ENCODE measurements at regions not wholly inside any gene's neighbourhood (a gene's known extent, or its start where the extent isn't known, plus 50 kb on each side); places are given as distances from the start of the nearest gene placed in this dataset.

DNA sequence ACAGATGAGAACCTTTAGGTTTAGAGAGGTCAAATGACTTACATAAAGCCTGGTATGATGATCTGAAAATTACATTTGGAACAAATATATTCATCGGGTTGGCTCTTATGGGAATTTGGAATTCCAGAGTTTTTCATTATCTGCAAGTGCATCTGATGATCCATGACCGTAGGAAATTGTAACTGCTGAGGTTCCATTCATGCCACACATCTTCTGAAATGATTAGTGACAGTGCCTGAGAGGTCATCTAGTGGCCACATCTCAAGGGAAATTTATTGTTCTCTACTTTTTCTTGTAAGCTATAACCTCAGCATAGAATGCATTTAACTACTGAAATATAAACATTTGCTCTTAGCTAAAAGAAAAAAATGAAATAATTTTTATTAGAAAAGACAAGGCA is 105.8 kb upstream of the NWD2 start:
- Mint-ChIP-seq H3K36me3 (ENCODE audit: low read depth) (no peaks in the 10 kb centered on the region), H3K27me3 (peaks cover 8% of the 10 kb centered on the region), H3K27ac (no peak overlapping the region), H3K4me1 (ENCODE audit: low read depth) (no peaks in the 10 kb centered on the region), H3K4me3 (no peak overlapping the region), H3K9me3 (no peaks in the 10 kb centered on the region)
- no peaks in the 10 kb centered on the region for H3K4me1 ChIP-seq (ENCODE audit: insufficient read depth, low read length)
- ChIA-PET CTCF (no interaction called here), POLR2A (no interaction called here)
- no peak overlapping the region for H3K27ac ChIP-seq (ENCODE audit: low read depth in 1 of 2, low read length in 2 of 2)
- H3K36me3 ChIP-seq (ENCODE audit: insufficient read depth, low read length), result no peaks in the 10 kb centered on the region
- no peaks in the 10 kb centered on the region for H3K9me3 ChIP-seq (ENCODE audit: control insufficient read depth in 1 of 2, insufficient read depth in 1 of 2, low read length in 2 of 2)
- DNase-seq (no peak), ATAC-seq (ENCODE audit: poor library complexity) (no peak)
- H3K27me3 ChIP-seq (ENCODE audit: control insufficient read depth in 1 of 2, insufficient read depth in 2 of 2, low read length in 2 of 2), result no peaks in the 10 kb centered on the region
- intact Hi-C loops (cut with DNase I, micrococcal nuclease), result no loop called here
- no peak overlapping the region for H3K4me3 ChIP-seq (ENCODE audit: low read length)
- TF ChIP-seq, protein P1, sequence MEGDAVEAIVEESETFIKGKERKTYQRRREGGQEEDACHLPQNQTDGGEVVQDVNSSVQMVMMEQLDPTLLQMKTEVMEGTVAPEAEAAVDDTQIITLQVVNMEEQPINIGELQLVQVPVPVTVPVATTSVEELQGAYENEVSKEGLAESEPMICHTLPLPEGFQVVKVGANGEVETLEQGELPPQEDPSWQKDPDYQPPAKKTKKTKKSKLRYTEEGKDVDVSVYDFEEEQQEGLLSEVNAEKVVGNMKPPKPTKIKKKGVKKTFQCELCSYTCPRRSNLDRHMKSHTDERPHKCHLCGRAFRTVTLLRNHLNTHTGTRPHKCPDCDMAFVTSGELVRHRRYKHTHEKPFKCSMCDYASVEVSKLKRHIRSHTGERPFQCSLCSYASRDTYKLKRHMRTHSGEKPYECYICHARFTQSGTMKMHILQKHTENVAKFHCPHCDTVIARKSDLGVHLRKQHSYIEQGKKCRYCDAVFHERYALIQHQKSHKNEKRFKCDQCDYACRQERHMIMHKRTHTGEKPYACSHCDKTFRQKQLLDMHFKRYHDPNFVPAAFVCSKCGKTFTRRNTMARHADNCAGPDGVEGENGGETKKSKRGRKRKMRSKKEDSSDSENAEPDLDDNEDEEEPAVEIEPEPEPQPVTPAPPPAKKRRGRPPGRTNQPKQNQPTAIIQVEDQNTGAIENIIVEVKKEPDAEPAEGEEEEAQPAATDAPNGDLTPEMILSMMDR (IDR thresholded peaks at IDR 0.05), result no peak

DNA sequence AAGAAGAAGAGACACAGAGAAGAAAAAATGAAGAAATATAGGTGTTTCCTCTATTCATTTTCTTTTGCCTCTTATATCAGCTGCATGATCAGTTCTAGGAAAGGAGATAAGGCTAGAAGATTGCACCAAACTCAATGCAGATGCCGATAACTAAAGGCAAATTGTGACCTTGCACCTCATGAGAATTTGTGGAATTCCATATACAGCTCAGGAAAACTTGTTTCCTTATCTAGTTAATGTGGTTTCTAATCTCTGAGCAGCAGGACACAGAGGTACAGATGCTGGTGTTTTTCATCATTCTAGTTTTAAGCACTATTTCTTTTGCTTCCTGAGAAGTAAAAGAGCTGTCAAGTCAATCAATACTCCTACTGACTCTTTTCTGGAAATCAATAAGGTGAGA is 104.6 kb upstream of the NWD2 start:
- no peak overlapping the region for H3K4me3 Mint-ChIP-seq
- TF ChIP-seq, protein P1 (IDR thresholded peaks at IDR 0.05), result no peak
- Histone ChIP-seq H3K4me3 (ENCODE audit: low read length) (no peak overlapping the region), H3K36me3 (ENCODE audit: insufficient read depth, low read length) (no peaks in the 10 kb centered on the region), H3K27me3 (ENCODE audit: control insufficient read depth in 1 of 2, insufficient read depth in 2 of 2, low read length in 2 of 2) (no peaks in the 10 kb centered on the region), H3K9me3 (ENCODE audit: control insufficient read depth in 1 of 2, insufficient read depth in 1 of 2, low read length in 2 of 2) (no peaks in the 10 kb centered on the region), H3K4me1 (ENCODE audit: insufficient read depth, low read length) (no peaks in the 10 kb centered on the region), H3K27ac (ENCODE audit: low read depth in 1 of 2, low read length in 2 of 2) (no peak overlapping the region)
- no peak for ATAC-seq (ENCODE audit: poor library complexity)
- no peaks in the 10 kb centered on the region for H3K4me1 Mint-ChIP-seq (ENCODE audit: low read depth)
- H3K27ac Mint-ChIP-seq, result no peak overlapping the region
- no peaks in the 10 kb centered on the region for H3K36me3 Mint-ChIP-seq (ENCODE audit: low read depth)
- intact Hi-C loops (cut with DNase I, micrococcal nuclease), result no loop called here
- H3K9me3 Mint-ChIP-seq, result no peaks in the 10 kb centered on the region
- H3K27me3 Mint-ChIP-seq, result peaks cover 8% of the 10 kb centered on the region
- ChIA-PET POLR2A (no interaction called here), CTCF (no interaction called here)
- DNase-seq, result no peak

DNA sequence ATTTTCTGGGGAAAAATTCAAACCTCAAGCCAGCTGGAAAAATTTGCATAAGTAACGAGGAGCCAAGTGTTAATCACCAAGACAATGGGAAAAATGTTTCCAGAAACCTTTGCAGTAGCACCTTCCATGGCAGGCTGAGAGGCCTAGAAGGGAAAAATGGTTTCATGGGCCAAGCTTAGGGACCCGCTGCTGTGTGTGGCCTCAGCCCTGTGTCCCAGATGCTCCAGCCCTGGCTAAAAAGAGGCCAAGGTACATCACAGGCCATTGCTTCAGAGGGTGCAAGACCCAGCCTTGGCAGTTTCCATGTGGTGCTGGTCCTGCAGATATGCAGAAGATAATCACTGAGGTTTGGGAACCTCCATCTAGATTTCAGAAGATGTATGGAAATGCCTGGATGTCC is 98.3 kb upstream of the NWD2 start:
- no peak overlapping the region for H3K4me3 Mint-ChIP-seq
- ATAC-seq (ENCODE audit: poor library complexity) (no peak), DNase-seq (no peak)
- peaks cover 0 to 3% of the 10 kb centered on the region in 2 experiments for H3K9me3 ChIP-seq (ENCODE audit: control insufficient read depth in 1 of 2, insufficient read depth in 1 of 2, low read length in 2 of 2)
- H3K27ac ChIP-seq (ENCODE audit: low read depth in 1 of 2, low read length in 2 of 2), result no peak overlapping the region
- H3K4me1 Mint-ChIP-seq (ENCODE audit: low read depth), result no peaks in the 10 kb centered on the region
- CTCF ChIA-PET, result no interaction called here
- TF ChIP-seq, protein P1 (IDR thresholded peaks at IDR 0.05), result no peak
- H3K27ac Mint-ChIP-seq, result no peak overlapping the region
- no peaks in the 10 kb centered on the region for H3K4me1 ChIP-seq (ENCODE audit: insufficient read depth, low read length)
- H3K36me3 Mint-ChIP-seq (ENCODE audit: low read depth), result no peaks in the 10 kb centered on the region
- intact Hi-C loops (cut with DNase I, micrococcal nuclease), result no loop called here
- H3K4me3 ChIP-seq (ENCODE audit: low read length), result no peak overlapping the region
- POLR2A ChIA-PET, result no interaction called here
- no peaks in the 10 kb centered on the region for H3K36me3 ChIP-seq (ENCODE audit: insufficient read depth, low read length)
- no peaks in the 10 kb centered on the region for H3K27me3 ChIP-seq (ENCODE audit: control insufficient read depth in 1 of 2, insufficient read depth in 2 of 2, low read length in 2 of 2)
- peaks cover 6% of the 10 kb centered on the region for H3K27me3 Mint-ChIP-seq
- no peaks in the 10 kb centered on the region for H3K9me3 Mint-ChIP-seq

Data from CD4-positive, alpha-beta T cell (primary cell).